Body of pancreas (tissue), 4 donors: ENCODE measurements at regions not wholly inside any gene's neighbourhood (a gene's known extent, or its start where the extent isn't known, plus 50 kb on each side); places are given as distances from the start of the nearest gene placed in this dataset.

ENCODE experiments used
- CTCF ChIP-seq, 7 experiments: fragments of 450-650 bp in 4 of 7; fragments of 200-600 bp in 3 of 7; sonication (generic) in 3 of 7; IDR thresholded peaks; one replicate each; pipeline ENCODE4 v1.5.1; 2016 to 2019; ENCODE audit warnings: antibody characterized with exemption in 7 of 7
- POLR2A ChIP-seq, 3 donors: fragments of 450-650 bp; IDR thresholded peaks; one replicate each; pipeline ENCODE4 v1.6.1; 2016; ENCODE audit warnings: antibody characterized with exemption in 3 of 3, mild to moderate bottlenecking in 2 of 3

GRCh38 chr14:101054671-101055070, 151.1 kb upstream of the RTL1 start:
- TF ChIP-seq CTCF (IDR thresholded peaks at IDR 0.05) (no peak), POLR2A (IDR thresholded peaks at IDR 0.05) (no peak)
